ENCODE measurements at regions not wholly inside any gene's neighbourhood (a gene's known extent, or its start where the extent isn't known, plus 50 kb on each side); places are given as distances from the start of the nearest gene placed in this dataset.

- Histone ChIP-seq H3K27ac (no peak overlapping the region), H3K27me3 (no peaks in the 10 kb centered on the region), H3K4me1 (no peaks in the 10 kb centered on the region), H3K9me3 (no peaks in the 10 kb centered on the region), H3K4me3 (no peak overlapping the region), H3K36me3 (no peaks in the 10 kb centered on the region)
- TF ChIP-seq CTCF (IDR thresholded peaks at IDR 0.05): no peak
- DNase-seq: no peak
- intact Hi-C loops (cut with DNase I; ENCODE audit: low total_unique reads): no loop called here
These were observed 1309.8 kb upstream of the CDH8 start for GRCh38 chr16:63346000-63346399.

GRCh38 chr16:63337264-63337663, 1301.0 kb upstream of the CDH8 start:
- Histone ChIP-seq H3K9me3 (peaks cover 0 to 5% (median 0%) of the 10 kb centered on the region in 3 donors), H3K27me3 (no peaks in the 10 kb centered on the region), H3K4me3 (no peak overlapping the region), H3K4me1 (no peaks in the 10 kb centered on the region), H3K27ac (no peak overlapping the region), H3K36me3 (no peaks in the 10 kb centered on the region)
- intact Hi-C loops (cut with DNase I; ENCODE audit: low total_unique reads): no loop called here
- TF ChIP-seq CTCF (IDR thresholded peaks at IDR 0.05): no peak
- no peak for DNase-seq

- Histone ChIP-seq H3K27ac (no peak overlapping the region), H3K9me3 (no peaks in the 10 kb centered on the region), H3K27me3 (no peaks in the 10 kb centered on the region), H3K4me1 (no peaks in the 10 kb centered on the region), H3K36me3 (no peaks in the 10 kb centered on the region), H3K4me3 (no peak overlapping the region)
- DNase-seq: no peak
- no peak for TF ChIP-seq CTCF (IDR thresholded peaks at IDR 0.05)
- intact Hi-C loops (cut with DNase I; ENCODE audit: low total_unique reads): no loop called here
These were observed 1294.9 kb upstream of the CDH8 start for GRCh38 chr16:63331111-63331510.

- DNase-seq: no peak
- H3K9me3 ChIP-seq: no peaks in the 10 kb centered on the region
- H3K36me3 ChIP-seq: no peaks in the 10 kb centered on the region
- no peak overlapping the region for H3K4me3 ChIP-seq
- H3K27me3 ChIP-seq: no peaks in the 10 kb centered on the region
- no peak for TF ChIP-seq CTCF (IDR thresholded peaks at IDR 0.05)
- intact Hi-C loops (cut with DNase I; ENCODE audit: low total_unique reads): no loop called here
- no peak overlapping the region for H3K27ac ChIP-seq
- no peaks in the 10 kb centered on the region for H3K4me1 ChIP-seq
These were observed 1290.6 kb upstream of the CDH8 start for GRCh38 chr16:63326736-63327339.

GRCh38 chr16:63323722-63324705, 1287.8 kb upstream of the CDH8 start:
- H3K36me3 ChIP-seq: no peaks in the 10 kb centered on the region
- H3K4me3 ChIP-seq: no peak overlapping the region
- no peak for DNase-seq
- no peaks in the 10 kb centered on the region for H3K4me1 ChIP-seq
- H3K9me3 ChIP-seq: no peaks in the 10 kb centered on the region
- no peak for TF ChIP-seq CTCF (IDR thresholded peaks at IDR 0.05)
- no peaks in the 10 kb centered on the region for H3K27me3 ChIP-seq
- H3K27ac ChIP-seq: no peak overlapping the region
- intact Hi-C loops (cut with DNase I; ENCODE audit: low total_unique reads): no loop called here

Measured in tibial artery (tissue), 4 donors.